DOHH2 (cell line): ENCODE measurements at regions not wholly inside any gene's neighbourhood (a gene's known extent, or its start where the extent isn't known, plus 50 kb on each side); places are given as distances from the start of the nearest gene placed in this dataset.
"Not testable (repeated sequence)": the region's sequence is repeated elsewhere in the genome, so short reads cannot be mapped to it uniquely, and the experiment has no call there.

Experiments
- H3F3A ChIP-seq: fragments of 200-600 bp; sonication (generic), shearing (Covaris generic); 2 replicates; pipeline ENCODE4 v1.6.0; 2016; ENCODE audit warnings: antibody characterized with exemption, mild to moderate bottlenecking; ENCODE audit not compliant: control insufficient read depth, insufficient read depth
- H3K27ac ChIP-seq: fragments of 200-600 bp; sonication (generic); 2 replicates; pipeline ENCODE4 v1.5.1; 2014; ENCODE audit warnings: low read depth, mild to moderate bottlenecking, low read length, moderate library complexity
- H3K27me3 ChIP-seq: fragments of 200-600 bp; sonication (generic); 2 replicates; pipeline ENCODE4 v1.6.1; 2014; ENCODE audit warnings: mild to moderate bottlenecking, low read length, mixed read lengths; ENCODE audit not compliant: control insufficient read depth
- H3K36me3 ChIP-seq: fragments of 200-600 bp; sonication (generic); 2 replicates; pipeline ENCODE4 v1.6.1; 2014; ENCODE audit warnings: mild to moderate bottlenecking, low read length, moderate library complexity, mixed read lengths; ENCODE audit not compliant: control insufficient read depth
- H3K4me1 ChIP-seq: fragments of 200-600 bp; sonication (generic); 2 replicates; pipeline ENCODE4 v1.6.1; 2014; ENCODE audit warnings: mild to moderate bottlenecking, low read length, mixed read lengths; ENCODE audit not compliant: control insufficient read depth
- H3K4me2 ChIP-seq: fragments of 200-600 bp; sonication (generic); 2 replicates; pipeline ENCODE4 v1.6.0; 2014; ENCODE audit warnings: mild to moderate bottlenecking, low read length, moderate library complexity
- H3K4me3 ChIP-seq: fragments of 200-600 bp; sonication (generic); 2 replicates; pipeline ENCODE4 v1.5.1; 2014; ENCODE audit warnings: mild to moderate bottlenecking, low read length, mixed read lengths
- H3K79me2 ChIP-seq: fragments of 200-600 bp; sonication (generic); 2 replicates; pipeline ENCODE4 v1.6.1; 2014; ENCODE audit warnings: mild to moderate bottlenecking, low read length, mixed read lengths; ENCODE audit not compliant: control insufficient read depth
- H3K9me2 ChIP-seq: fragments of 200-600 bp; sonication (generic); replicated peaks from 2 replicates; pipeline ENCODE4 v1.6.1; 2014; ENCODE audit warnings: mild to moderate bottlenecking, low read length, mixed read lengths; ENCODE audit not compliant: control insufficient read depth
- H3K9me3 ChIP-seq: fragments of 200-600 bp; sonication (generic); 2 replicates; pipeline ENCODE4 v1.6.1; 2014; ENCODE audit warnings: antibody characterized with exemption, low read length, mixed read lengths; ENCODE audit not compliant: control insufficient read depth, insufficient read depth
- H4K20me1 ChIP-seq: fragments of 200-600 bp; sonication (generic); 2 replicates; pipeline ENCODE4 v1.6.0; 2014; ENCODE audit warnings: low read depth, mild to moderate bottlenecking, antibody characterized with exemption, low read length, moderate library complexity; ENCODE audit not compliant: control insufficient read depth, insufficient read depth
- EZH2phosphoT487 ChIP-seq: fragments of 200-600 bp; sonication (generic); IDR thresholded peaks from 2 replicates; pipeline ENCODE4 v1.6.1; 2017; ENCODE audit warnings: borderline replicate concordance, mild to moderate bottlenecking, antibody characterized with exemption, low read length, moderate library complexity, mixed read lengths
- TF ChIP-seq, protein P1 (sequence below): fragments of 200-600 bp; sonication (generic); IDR thresholded peaks from one replicate; pipeline ENCODE4 v1.5.1; 2014; ENCODE audit warnings: antibody characterized with exemption, mild to moderate bottlenecking, low read depth, low read length; ENCODE audit not compliant: poor library complexity, severe bottlenecking

DNA sequence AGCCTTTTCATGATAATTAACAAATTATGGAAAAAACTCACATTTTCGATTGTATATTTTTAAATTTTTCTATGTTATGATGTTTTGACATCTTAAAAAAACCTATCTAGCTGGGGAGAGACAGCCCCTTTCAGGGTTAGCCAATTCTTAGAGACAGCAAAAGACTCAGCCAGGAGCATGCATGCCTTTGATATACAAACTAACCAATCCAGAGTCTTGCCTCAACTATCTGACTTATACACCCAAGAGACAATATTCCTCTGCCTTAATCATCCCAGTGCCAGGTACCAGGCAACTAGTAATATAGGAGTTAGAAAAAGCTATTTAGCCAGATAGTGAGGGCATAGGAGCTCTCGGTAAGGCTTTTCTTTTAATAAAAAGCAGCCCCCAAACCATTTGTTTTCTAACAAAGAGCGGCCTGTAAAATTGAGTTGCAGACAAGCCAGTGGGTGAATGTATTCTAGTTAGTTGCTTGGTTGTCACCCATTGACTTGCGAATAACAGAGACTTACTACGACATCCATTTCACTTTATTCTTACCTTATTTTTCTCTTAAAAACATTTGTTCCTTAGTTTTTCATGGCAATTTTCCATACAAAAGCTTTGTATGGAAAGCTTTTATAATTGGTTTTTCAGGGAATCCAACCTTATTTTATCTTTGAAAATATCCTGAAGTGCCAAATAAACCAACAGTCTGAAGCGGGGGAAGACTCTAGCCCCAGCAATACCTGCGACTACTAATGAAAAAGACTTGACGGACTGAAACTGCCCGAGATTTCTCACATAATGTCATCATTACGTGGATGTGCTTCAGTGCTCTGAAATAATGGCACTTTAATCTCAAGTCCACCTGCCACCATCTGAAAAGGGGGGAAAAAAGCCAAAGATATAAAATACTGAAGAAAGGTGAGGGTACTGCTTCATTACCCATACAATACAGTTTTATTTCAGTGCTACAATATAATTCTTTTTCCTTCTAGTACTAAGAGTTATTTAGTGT, 64.6 kb upstream of the ATP2C1 start:
- H3K79me2 ChIP-seq: no peaks in the 10 kb centered on the region
- no peaks in the 10 kb centered on the region for H4K20me1 ChIP-seq
- H3K36me3 ChIP-seq: no peaks in the 10 kb centered on the region
- H3K27me3 ChIP-seq: no peaks in the 10 kb centered on the region
- H3F3A ChIP-seq: no peaks in the 10 kb centered on the region
- H3K4me1 ChIP-seq: no peaks in the 10 kb centered on the region
- no peak overlapping the region for H3K4me2 ChIP-seq
- no peaks in the 10 kb centered on the region for H3K9me2 ChIP-seq
- no peaks in the 10 kb centered on the region for H3K9me3 ChIP-seq
- H3K27ac ChIP-seq: no peak overlapping the region
- H3K4me3 ChIP-seq: no peak overlapping the region
- TF ChIP-seq, protein P1, sequence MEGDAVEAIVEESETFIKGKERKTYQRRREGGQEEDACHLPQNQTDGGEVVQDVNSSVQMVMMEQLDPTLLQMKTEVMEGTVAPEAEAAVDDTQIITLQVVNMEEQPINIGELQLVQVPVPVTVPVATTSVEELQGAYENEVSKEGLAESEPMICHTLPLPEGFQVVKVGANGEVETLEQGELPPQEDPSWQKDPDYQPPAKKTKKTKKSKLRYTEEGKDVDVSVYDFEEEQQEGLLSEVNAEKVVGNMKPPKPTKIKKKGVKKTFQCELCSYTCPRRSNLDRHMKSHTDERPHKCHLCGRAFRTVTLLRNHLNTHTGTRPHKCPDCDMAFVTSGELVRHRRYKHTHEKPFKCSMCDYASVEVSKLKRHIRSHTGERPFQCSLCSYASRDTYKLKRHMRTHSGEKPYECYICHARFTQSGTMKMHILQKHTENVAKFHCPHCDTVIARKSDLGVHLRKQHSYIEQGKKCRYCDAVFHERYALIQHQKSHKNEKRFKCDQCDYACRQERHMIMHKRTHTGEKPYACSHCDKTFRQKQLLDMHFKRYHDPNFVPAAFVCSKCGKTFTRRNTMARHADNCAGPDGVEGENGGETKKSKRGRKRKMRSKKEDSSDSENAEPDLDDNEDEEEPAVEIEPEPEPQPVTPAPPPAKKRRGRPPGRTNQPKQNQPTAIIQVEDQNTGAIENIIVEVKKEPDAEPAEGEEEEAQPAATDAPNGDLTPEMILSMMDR: no peak
- TF ChIP-seq EZH2phosphoT487: no peak

- H3K4me2 ChIP-seq: no peak overlapping the region
- no peaks in the 10 kb centered on the region for H3F3A ChIP-seq
- no peaks in the 10 kb centered on the region for H3K79me2 ChIP-seq
- H3K4me1 ChIP-seq: no peaks in the 10 kb centered on the region
- TF ChIP-seq, protein P1: no peak
- no peak for TF ChIP-seq EZH2phosphoT487
- no peak overlapping the region for H3K27ac ChIP-seq
- H3K36me3 ChIP-seq: no peaks in the 10 kb centered on the region
- no peaks in the 10 kb centered on the region for H3K9me2 ChIP-seq
- H3K27me3 ChIP-seq: no peaks in the 10 kb centered on the region
- H4K20me1 ChIP-seq: no peaks in the 10 kb centered on the region
- H3K4me3 ChIP-seq: no peak overlapping the region
- no peaks in the 10 kb centered on the region for H3K9me3 ChIP-seq
These were observed 62.0 kb upstream of the ATP2C1 start for GRCh38 chr3:130831719-130832400.

GRCh38 chr3:130832401-130832746, 61.5 kb upstream of the ATP2C1 start:
- H3K9me2 ChIP-seq, H3K4me3 ChIP-seq, H3K4me1 ChIP-seq, H3K4me2 ChIP-seq, H3F3A ChIP-seq, H4K20me1 ChIP-seq, H3K79me2 ChIP-seq, H3K36me3 ChIP-seq, H3K27me3 ChIP-seq, H3K9me3 ChIP-seq, H3K27ac ChIP-seq: not testable (repeated sequence)

GRCh38 chr3:130834476-130834875, 59.4 kb upstream of the ATP2C1 start:
- TF ChIP-seq, protein P1: no peak
- TF ChIP-seq EZH2phosphoT487: no peak
- Histone ChIP-seq H3K9me3 (no peaks in the 10 kb centered on the region), H3K4me2 (no peak overlapping the region), H3K27ac (no peak overlapping the region), H3K9me2 (no peaks in the 10 kb centered on the region), H3K4me1 (peaks cover 7% of the 10 kb centered on the region), H3K4me3 (no peak overlapping the region), H3K36me3 (no peaks in the 10 kb centered on the region), H3F3A (no peaks in the 10 kb centered on the region), H3K27me3 (no peaks in the 10 kb centered on the region), H4K20me1 (no peaks in the 10 kb centered on the region), H3K79me2 (no peaks in the 10 kb centered on the region)
